Cardiac fibroblast (primary cell): ENCODE measurements at regions not wholly inside any gene's neighbourhood (a gene's known extent, or its start where the extent isn't known, plus 50 kb on each side); places are given as distances from the start of the nearest gene placed in this dataset.
A peak's percentile ranks its signal among the peaks of the same experiment; 100 is the strongest.

Experiments used
- DNase-seq, 2 donors: peaks; one replicate each; pipeline versions ENCODE4 v3.0.0 to v3.0.0-alpha.2; 2010; ENCODE audit warnings: low read depth in 2 of 2
- H3K4me3 ChIP-seq, 2 donors: replicated peaks in 1 of 2; 1 replicate in 1 of 2; 2 replicates in 1 of 2; pipeline ENCODE4 v1.5.1; 2011; ENCODE audit warnings: low read depth in 2 of 2, low read length in 2 of 2, mild to moderate bottlenecking in 2 of 2, moderate library complexity in 1 of 2
- CTCF ChIP-seq: IDR thresholded peaks from one replicate; pipeline ENCODE4 v1.5.1; 2011; ENCODE audit warnings: low read depth, mild to moderate bottlenecking, low read length, inconsistent platforms

GRCh38 chr2:207265869-207266268 is 100.1 kb upstream of the KLF7 start:
- TF ChIP-seq CTCF: no peak
- H3K4me3 ChIP-seq: no peak overlapping the region
- DNase-seq: peak in 1 of 2 donors; percentile 42

- DNase-seq: no peak
- TF ChIP-seq CTCF: no peak
- no peak overlapping the region for H3K4me3 ChIP-seq
Observed at GRCh38 chr2:207266648-207267047, 100.9 kb upstream of the KLF7 start.

GRCh38 chr2:207269038-207269437 is 103.3 kb upstream of the KLF7 start:
- no peak for DNase-seq
- no peak for TF ChIP-seq CTCF
- no peak overlapping the region for H3K4me3 ChIP-seq

- TF ChIP-seq CTCF: no peak
- no peak overlapping the region for H3K4me3 ChIP-seq
- no peak for DNase-seq
Observed at GRCh38 chr2:207274530-207275189, 108.9 kb upstream of the KLF7 start.

GRCh38 chr2:207275779-207276178 is 110.0 kb upstream of the KLF7 start:
- no peak for TF ChIP-seq CTCF
- DNase-seq: no peak

GRCh38 chr2:207276248-207276647 is 110.5 kb upstream of the KLF7 start:
- no peak overlapping the region for H3K4me3 ChIP-seq
- no peak for TF ChIP-seq CTCF
- DNase-seq: no peak

More at GRCh38 chr2:207275779-207276178, 110.0 kb upstream of the KLF7 start:
- H3K4me3 ChIP-seq: no peak overlapping the region

GRCh38 chr2:207276858-207277257 is 111.1 kb upstream of the KLF7 start:
- H3K4me3 ChIP-seq: no peak overlapping the region
- TF ChIP-seq CTCF: no peak
- DNase-seq: no peak
